A549 (cell line): ENCODE measurements at regions not wholly inside any gene's neighbourhood (a gene's known extent, or its start where the extent isn't known, plus 50 kb on each side); places are given as distances from the start of the nearest gene placed in this dataset.

ENCODE experiments used
- BHLHE40 ChIP-seq: IDR thresholded peaks from 2 replicates; pipeline ENCODE4 v1.6.1; 2012; ENCODE audit warnings: low read depth, low read length, inconsistent platforms
- CBX2 ChIP-seq: fragments of 200-600 bp; sonication (generic); IDR thresholded peaks from 2 replicates; pipeline ENCODE4 v1.6.1; 2016; ENCODE audit warnings: low read depth, mild to moderate bottlenecking, borderline replicate concordance
- CBX8 ChIP-seq: fragments of 200-600 bp; sonication (generic); IDR thresholded peaks from 2 replicates; pipeline ENCODE4 v1.6.1; 2016
- CHD2 ChIP-seq: fragments of 150-350 bp; IDR thresholded peaks from 2 replicates; pipeline ENCODE4 v1.6.1; 2014; ENCODE audit warnings: low read length; ENCODE audit not compliant: partially characterized antibody
- EP300 ChIP-seq, 2 experiments: fragments of >200 bp; sonication (Bioruptor Twin); formaldehyde crosslinking; IDR thresholded peaks; 2 replicates in 1 of 2; 3 replicates in 1 of 2; pipeline ENCODE4 v1.6.1; 2016 to 2017
- KDM1A ChIP-seq: fragments of 200-600 bp; sonication (generic); IDR thresholded peaks from 2 replicates; pipeline ENCODE4 v1.6.1; 2016; ENCODE audit warnings: low read depth, mild to moderate bottlenecking
- NFE2L2 ChIP-seq: fragments of 150-350 bp; conservative IDR thresholded peaks from 2 replicates; pipeline ENCODE4 v1.6.1; 2014; ENCODE audit warnings: low read length
- NR3C1 ChIP-seq: fragments of >200 bp; sonication (Bioruptor Twin); formaldehyde crosslinking; IDR thresholded peaks from 3 replicates; pipeline ENCODE4 v1.6.1; 2017
- PHF8 ChIP-seq: fragments of 200-600 bp; sonication (generic); IDR thresholded peaks from 2 replicates; pipeline ENCODE4 v1.6.1; 2016; ENCODE audit warnings: low read depth, mild to moderate bottlenecking, antibody characterized with exemption, moderate library complexity, borderline replicate concordance
- POLR2A ChIP-seq: IDR thresholded peaks from 2 replicates; pipeline ENCODE4 v1.6.1; 2012; ENCODE audit warnings: mild to moderate bottlenecking, low read length
- POLR2AphosphoS2 ChIP-seq: conservative IDR thresholded peaks from 2 replicates; pipeline ENCODE4 v1.6.1; 2012; ENCODE audit warnings: low read length, improper control_type of control experiment, inconsistent platforms
- RFX5 ChIP-seq: fragments of 450-650 bp; IDR thresholded peaks from 2 replicates; pipeline ENCODE4 v1.7.1; 2014; ENCODE audit warnings: antibody characterized with exemption, mild to moderate bottlenecking, moderate library complexity
- TF ChIP-seq, protein P1 (sequence below): fragments of >200 bp; sonication (Bioruptor Twin); formaldehyde crosslinking; IDR thresholded peaks from 3 replicates; pipeline ENCODE4 v1.5.1; 2016
- TF ChIP-seq, protein P2 (sequence below): fragments of 200-600 bp; sonication (generic); IDR thresholded peaks from 2 replicates; pipeline ENCODE4 v1.6.1; 2016; ENCODE audit warnings: antibody characterized with exemption, mild to moderate bottlenecking, moderate library complexity

DNA sequence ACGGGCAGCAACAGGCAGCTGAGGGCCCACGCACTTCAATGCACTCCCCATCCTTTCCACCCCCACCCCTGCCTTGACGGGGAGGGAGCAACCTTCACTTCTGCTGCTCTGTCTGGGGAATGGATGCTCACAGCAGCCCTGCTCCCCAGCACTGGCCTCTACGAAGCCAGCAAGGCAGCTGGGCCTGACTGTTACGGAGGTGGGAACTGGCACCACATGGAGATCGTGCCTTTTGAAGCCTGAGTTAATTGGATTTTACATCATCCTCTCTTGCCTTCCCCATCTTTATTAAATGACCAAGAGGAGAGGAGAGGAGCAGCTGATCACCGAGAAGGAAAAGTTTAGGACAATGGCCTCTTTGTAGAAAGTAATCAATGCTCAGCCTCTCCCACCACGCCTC, 187.0 kb upstream of the RPL38 start:
- TF ChIP-seq, protein P1, sequence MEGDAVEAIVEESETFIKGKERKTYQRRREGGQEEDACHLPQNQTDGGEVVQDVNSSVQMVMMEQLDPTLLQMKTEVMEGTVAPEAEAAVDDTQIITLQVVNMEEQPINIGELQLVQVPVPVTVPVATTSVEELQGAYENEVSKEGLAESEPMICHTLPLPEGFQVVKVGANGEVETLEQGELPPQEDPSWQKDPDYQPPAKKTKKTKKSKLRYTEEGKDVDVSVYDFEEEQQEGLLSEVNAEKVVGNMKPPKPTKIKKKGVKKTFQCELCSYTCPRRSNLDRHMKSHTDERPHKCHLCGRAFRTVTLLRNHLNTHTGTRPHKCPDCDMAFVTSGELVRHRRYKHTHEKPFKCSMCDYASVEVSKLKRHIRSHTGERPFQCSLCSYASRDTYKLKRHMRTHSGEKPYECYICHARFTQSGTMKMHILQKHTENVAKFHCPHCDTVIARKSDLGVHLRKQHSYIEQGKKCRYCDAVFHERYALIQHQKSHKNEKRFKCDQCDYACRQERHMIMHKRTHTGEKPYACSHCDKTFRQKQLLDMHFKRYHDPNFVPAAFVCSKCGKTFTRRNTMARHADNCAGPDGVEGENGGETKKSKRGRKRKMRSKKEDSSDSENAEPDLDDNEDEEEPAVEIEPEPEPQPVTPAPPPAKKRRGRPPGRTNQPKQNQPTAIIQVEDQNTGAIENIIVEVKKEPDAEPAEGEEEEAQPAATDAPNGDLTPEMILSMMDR, result no peak
- TF ChIP-seq CBX8, result no peak
- no peak for TF ChIP-seq NR3C1
- TF ChIP-seq NFE2L2, result no peak
- TF ChIP-seq RFX5, result no peak
- TF ChIP-seq EP300 (IDR thresholded peaks at IDR 0.05), result no peak
- TF ChIP-seq POLR2AphosphoS2, result no peak
- no peak for TF ChIP-seq BHLHE40
- TF ChIP-seq CBX2, result no peak
- TF ChIP-seq KDM1A, result no peak
- TF ChIP-seq CHD2, result no peak
- TF ChIP-seq, protein P2, sequence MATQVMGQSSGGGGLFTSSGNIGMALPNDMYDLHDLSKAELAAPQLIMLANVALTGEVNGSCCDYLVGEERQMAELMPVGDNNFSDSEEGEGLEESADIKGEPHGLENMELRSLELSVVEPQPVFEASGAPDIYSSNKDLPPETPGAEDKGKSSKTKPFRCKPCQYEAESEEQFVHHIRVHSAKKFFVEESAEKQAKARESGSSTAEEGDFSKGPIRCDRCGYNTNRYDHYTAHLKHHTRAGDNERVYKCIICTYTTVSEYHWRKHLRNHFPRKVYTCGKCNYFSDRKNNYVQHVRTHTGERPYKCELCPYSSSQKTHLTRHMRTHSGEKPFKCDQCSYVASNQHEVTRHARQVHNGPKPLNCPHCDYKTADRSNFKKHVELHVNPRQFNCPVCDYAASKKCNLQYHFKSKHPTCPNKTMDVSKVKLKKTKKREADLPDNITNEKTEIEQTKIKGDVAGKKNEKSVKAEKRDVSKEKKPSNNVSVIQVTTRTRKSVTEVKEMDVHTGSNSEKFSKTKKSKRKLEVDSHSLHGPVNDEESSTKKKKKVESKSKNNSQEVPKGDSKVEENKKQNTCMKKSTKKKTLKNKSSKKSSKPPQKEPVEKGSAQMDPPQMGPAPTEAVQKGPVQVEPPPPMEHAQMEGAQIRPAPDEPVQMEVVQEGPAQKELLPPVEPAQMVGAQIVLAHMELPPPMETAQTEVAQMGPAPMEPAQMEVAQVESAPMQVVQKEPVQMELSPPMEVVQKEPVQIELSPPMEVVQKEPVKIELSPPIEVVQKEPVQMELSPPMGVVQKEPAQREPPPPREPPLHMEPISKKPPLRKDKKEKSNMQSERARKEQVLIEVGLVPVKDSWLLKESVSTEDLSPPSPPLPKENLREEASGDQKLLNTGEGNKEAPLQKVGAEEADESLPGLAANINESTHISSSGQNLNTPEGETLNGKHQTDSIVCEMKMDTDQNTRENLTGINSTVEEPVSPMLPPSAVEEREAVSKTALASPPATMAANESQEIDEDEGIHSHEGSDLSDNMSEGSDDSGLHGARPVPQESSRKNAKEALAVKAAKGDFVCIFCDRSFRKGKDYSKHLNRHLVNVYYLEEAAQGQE, result no peak
- TF ChIP-seq POLR2A, result no peak
- TF ChIP-seq PHF8, result no peak
